ENCODE measurements at regions not wholly inside any gene's neighbourhood (a gene's known extent, or its start where the extent isn't known, plus 50 kb on each side); places are given as distances from the start of the nearest gene placed in this dataset.

DNA sequence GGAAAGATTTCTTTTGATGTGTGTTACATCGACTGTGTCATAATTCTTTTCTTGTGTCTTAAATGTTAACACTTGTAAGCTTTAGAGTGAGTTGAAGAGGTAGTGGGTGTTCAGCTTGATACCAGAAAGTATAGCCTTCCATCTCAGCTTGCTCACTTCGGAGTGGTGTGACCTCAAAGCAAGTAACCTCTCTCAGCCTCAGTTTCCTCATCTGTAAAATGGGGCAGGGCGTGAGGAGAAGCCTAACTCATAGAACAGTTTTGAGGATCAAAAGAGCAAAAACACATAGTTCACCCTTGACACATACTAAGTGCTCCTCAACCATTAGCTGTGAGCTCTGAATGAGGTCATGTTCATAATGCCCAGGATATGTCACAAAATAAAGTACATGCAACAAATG, 434.8 kb upstream of the PROK2 start:
- H4K20me1 ChIP-seq (ENCODE audit: insufficient read depth), result no peaks in the 10 kb centered on the region
- no peak overlapping the region for H3K4me3 ChIP-seq (IDR thresholded peaks at IDR 0.05; ENCODE audit: insufficient read depth, low read depth, low read length)
- H2AFZ ChIP-seq (ENCODE audit: low read depth), result no peak overlapping the region
- H3K4me1 ChIP-seq (ENCODE audit: low read depth, poor library complexity, severe bottlenecking), result no peaks in the 10 kb centered on the region
- no peaks in the 10 kb centered on the region for H3K79me2 ChIP-seq (ENCODE audit: insufficient read depth, low read depth)
- no peak overlapping the region for H3K9ac ChIP-seq
- TF ChIP-seq, protein P1, sequence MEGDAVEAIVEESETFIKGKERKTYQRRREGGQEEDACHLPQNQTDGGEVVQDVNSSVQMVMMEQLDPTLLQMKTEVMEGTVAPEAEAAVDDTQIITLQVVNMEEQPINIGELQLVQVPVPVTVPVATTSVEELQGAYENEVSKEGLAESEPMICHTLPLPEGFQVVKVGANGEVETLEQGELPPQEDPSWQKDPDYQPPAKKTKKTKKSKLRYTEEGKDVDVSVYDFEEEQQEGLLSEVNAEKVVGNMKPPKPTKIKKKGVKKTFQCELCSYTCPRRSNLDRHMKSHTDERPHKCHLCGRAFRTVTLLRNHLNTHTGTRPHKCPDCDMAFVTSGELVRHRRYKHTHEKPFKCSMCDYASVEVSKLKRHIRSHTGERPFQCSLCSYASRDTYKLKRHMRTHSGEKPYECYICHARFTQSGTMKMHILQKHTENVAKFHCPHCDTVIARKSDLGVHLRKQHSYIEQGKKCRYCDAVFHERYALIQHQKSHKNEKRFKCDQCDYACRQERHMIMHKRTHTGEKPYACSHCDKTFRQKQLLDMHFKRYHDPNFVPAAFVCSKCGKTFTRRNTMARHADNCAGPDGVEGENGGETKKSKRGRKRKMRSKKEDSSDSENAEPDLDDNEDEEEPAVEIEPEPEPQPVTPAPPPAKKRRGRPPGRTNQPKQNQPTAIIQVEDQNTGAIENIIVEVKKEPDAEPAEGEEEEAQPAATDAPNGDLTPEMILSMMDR (conservative IDR thresholded peaks at IDR 0.05; ENCODE audit: low read depth, low read length), result no peak
- no peak overlapping the region for H3K27ac ChIP-seq
- no peak overlapping the region for H3K4me2 ChIP-seq
- H3K27me3 ChIP-seq (ENCODE audit: insufficient read depth, low read depth), result no peaks in the 10 kb centered on the region
- no peaks in the 10 kb centered on the region for H3K36me3 ChIP-seq (ENCODE audit: insufficient read depth)

DNA sequence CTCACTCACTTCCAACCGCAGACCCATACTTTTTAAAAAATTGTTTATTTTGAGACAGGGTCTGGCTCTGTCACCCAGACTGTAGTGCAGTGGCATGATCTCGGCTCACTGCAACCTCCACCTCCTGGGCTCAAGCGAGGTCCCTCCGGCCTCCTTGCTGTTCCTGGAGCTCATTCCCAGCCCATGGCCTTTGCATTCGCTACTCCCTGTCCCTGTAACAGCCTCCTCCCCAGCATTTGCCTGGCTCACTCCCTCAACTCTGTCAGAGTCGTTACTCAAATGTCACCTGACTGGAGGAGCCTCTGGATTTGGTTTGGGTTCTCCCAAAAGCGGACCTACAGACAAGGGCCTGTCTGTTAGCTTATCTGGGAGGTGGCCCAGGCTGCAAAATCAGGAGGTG, 432.6 kb upstream of the PROK2 start:
- no peak overlapping the region for H2AFZ ChIP-seq (ENCODE audit: low read depth)
- H3K4me1 ChIP-seq (ENCODE audit: low read depth, poor library complexity, severe bottlenecking), result no peaks in the 10 kb centered on the region
- no peak overlapping the region for H3K4me2 ChIP-seq
- no peak overlapping the region for H3K9ac ChIP-seq
- no peaks in the 10 kb centered on the region for H3K79me2 ChIP-seq (ENCODE audit: insufficient read depth, low read depth)
- TF ChIP-seq, protein P1 (conservative IDR thresholded peaks at IDR 0.05; ENCODE audit: low read depth, low read length), result no peak
- H4K20me1 ChIP-seq (ENCODE audit: insufficient read depth), result no peaks in the 10 kb centered on the region
- no peaks in the 10 kb centered on the region for H3K36me3 ChIP-seq (ENCODE audit: insufficient read depth)
- H3K27me3 ChIP-seq (ENCODE audit: insufficient read depth, low read depth), result no peaks in the 10 kb centered on the region
- H3K4me3 ChIP-seq (IDR thresholded peaks at IDR 0.05; ENCODE audit: insufficient read depth, low read depth, low read length), result no peak overlapping the region
- H3K27ac ChIP-seq, result no peak overlapping the region

DNA sequence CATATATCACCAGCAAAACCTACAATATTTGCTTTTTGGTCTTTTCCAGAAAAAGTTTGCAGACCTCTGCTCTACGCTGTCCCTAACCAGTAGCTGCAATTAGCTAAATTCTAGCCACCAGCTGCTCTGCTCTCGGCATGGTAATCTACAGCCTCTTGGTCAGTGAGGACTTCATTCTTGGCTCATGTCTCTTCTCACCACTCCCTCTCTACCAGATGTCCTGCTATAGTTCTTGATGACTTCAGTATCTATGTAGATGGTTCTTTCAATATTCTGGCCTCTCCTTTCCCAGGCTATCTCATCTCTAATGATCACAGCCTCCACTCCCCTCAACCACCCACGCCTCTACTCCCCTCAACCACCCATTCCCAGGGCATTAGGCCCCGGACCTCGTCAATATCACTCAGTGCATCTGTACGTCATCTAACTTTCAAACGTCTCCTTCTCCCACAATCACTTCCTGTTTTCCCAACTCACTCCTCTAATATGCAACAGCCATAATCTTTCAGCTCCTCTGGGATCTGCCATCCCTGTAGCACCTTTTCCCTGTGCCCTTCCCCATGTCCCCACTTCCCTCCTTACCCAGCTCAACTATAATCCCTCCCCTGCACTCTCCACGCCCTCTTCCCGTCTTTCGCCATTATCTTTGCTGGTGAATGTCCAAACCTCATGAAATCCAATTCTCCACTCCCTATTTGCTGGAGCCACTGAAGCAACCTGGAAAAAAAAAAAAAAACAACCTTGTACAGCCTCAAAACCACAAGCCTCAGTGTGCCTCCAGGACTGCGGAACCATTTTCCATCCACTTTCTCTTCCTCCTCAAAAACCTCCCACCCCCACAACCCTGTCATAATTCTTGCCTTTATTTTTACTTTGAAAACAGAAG, 429.4 kb upstream of the PROK2 start:
- Histone ChIP-seq H3K27me3 (ENCODE audit: insufficient read depth, low read depth) (no peaks in the 10 kb centered on the region), H3K4me2 (no peak overlapping the region), H3K27ac (no peak overlapping the region), H3K36me3 (ENCODE audit: insufficient read depth) (no peaks in the 10 kb centered on the region), H3K4me1 (ENCODE audit: low read depth, poor library complexity, severe bottlenecking) (peaks cover 18% of the 10 kb centered on the region), H3K79me2 (ENCODE audit: insufficient read depth, low read depth) (no peaks in the 10 kb centered on the region), H3K9ac (no peak overlapping the region), H4K20me1 (ENCODE audit: insufficient read depth) (no peaks in the 10 kb centered on the region), H3K4me3 (IDR thresholded peaks at IDR 0.05; ENCODE audit: insufficient read depth, low read depth, low read length) (no peak overlapping the region), H2AFZ (ENCODE audit: low read depth) (no peak overlapping the region)
- TF ChIP-seq, protein P1 (conservative IDR thresholded peaks at IDR 0.05; ENCODE audit: low read depth, low read length), result no peak

DNA sequence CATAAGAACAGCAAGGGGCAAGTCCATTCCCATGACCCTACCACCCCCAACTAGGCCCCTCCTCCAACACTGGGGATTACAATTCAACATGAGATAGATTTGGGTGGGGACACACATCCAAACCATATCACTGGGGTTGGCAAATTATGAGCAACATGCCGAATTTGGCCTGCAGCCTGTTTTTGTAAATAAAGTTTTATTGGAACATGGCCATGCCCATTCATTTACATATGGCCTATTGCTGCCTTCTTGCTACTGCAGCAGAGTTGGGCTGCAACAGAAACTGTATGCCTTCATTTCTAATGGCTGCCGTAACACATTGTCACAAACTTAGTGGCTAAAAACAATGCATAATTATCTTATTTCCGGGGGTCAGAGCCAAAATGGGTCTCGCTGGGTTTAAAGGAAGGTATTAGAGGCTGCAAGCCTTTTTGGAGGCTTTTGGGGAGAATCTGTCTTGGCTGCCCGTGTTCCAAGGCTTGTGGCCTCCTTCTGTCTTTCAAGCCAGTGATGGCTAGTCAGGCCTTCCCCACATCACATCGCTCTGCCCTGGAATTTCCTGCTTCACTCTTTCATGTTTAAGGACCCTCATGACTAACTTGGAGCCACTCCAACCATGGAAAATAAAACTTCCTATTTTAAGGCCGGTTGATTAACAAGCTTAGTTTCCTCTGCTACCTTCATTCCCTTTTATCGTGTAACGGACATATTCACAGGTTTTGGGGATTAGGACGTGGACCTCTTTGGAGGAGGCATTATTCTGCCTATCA, 428.5 kb upstream of the PROK2 start:
- H3K36me3 ChIP-seq (ENCODE audit: insufficient read depth), result no peaks in the 10 kb centered on the region
- TF ChIP-seq, protein P1 (conservative IDR thresholded peaks at IDR 0.05; ENCODE audit: low read depth, low read length), result no peak
- H3K4me1 ChIP-seq (ENCODE audit: low read depth, poor library complexity, severe bottlenecking), result peaks cover 23% of the 10 kb centered on the region
- no peak overlapping the region for H3K9ac ChIP-seq
- H2AFZ ChIP-seq (ENCODE audit: low read depth), result no peak overlapping the region
- no peak overlapping the region for H3K4me2 ChIP-seq
- H4K20me1 ChIP-seq (ENCODE audit: insufficient read depth), result no peaks in the 10 kb centered on the region
- no peak overlapping the region for H3K27ac ChIP-seq
- H3K27me3 ChIP-seq (ENCODE audit: insufficient read depth, low read depth), result no peaks in the 10 kb centered on the region
- H3K79me2 ChIP-seq (ENCODE audit: insufficient read depth, low read depth), result no peaks in the 10 kb centered on the region
- no peak overlapping the region for H3K4me3 ChIP-seq (IDR thresholded peaks at IDR 0.05; ENCODE audit: insufficient read depth, low read depth, low read length)
